GM23338 (cell line): ENCODE measurements at regions not wholly inside any gene's neighbourhood (a gene's known extent, or its start where the extent isn't known, plus 50 kb on each side); places are given as distances from the start of the nearest gene placed in this dataset.

ENCODE experiments used
- ATAC-seq: fragments of 200-7000 bp; cut with Tn5 transposase; 3 replicates; pipeline ENCODE4 v1.9.1; 2020
- DNase-seq: peaks from one replicate; pipeline ENCODE4 v3.0.0-alpha.2; 2015; ENCODE audit warnings: low spot score
- H2AFZ ChIP-seq: fragments of 200-600 bp; sonication (generic); 2 replicates; pipeline ENCODE4 v1.8.0; 2016; ENCODE audit warnings: antibody characterized with exemption, mild to moderate bottlenecking, moderate library complexity
- H3F3A ChIP-seq: fragments of 200-600 bp; sonication (generic); replicated peaks from 2 replicates; pipeline ENCODE4 v1.8.0; 2017; ENCODE audit warnings: antibody characterized with exemption, mixed run types, low read depth
- H3K27ac ChIP-seq: fragments of 200-600 bp; sonication (generic); 2 replicates; pipeline ENCODE4 v1.6.1; 2016; ENCODE audit warnings: low read depth
- H3K27me3 ChIP-seq: fragments of 200-600 bp; sonication (generic); 2 replicates; pipeline ENCODE4 v1.8.0; 2016; ENCODE audit warnings: mild to moderate bottlenecking, mixed run types, moderate library complexity; ENCODE audit not compliant: insufficient read depth
- H3K36me3 ChIP-seq: fragments of 200-600 bp; sonication (generic); 2 replicates; pipeline ENCODE4 v1.8.0; 2016; ENCODE audit warnings: mild to moderate bottlenecking; ENCODE audit not compliant: insufficient read depth
- H3K4me1 ChIP-seq: fragments of 200-600 bp; sonication (generic); 2 replicates; pipeline ENCODE4 v1.8.0; 2016; ENCODE audit warnings: mild to moderate bottlenecking, moderate library complexity; ENCODE audit not compliant: insufficient read depth
- H3K4me2 ChIP-seq: fragments of 200-600 bp; sonication (generic); 2 replicates; pipeline ENCODE4 v1.7.1; 2017; ENCODE audit warnings: mixed run types
- H3K4me3 ChIP-seq: fragments of 200-600 bp; sonication (generic); 2 replicates; pipeline ENCODE4 v1.6.1; 2016; ENCODE audit warnings: mixed run types
- H3K79me2 ChIP-seq: fragments of 200-600 bp; sonication (generic); replicated peaks from 2 replicates; pipeline ENCODE4 v1.8.0; 2017; ENCODE audit warnings: mild to moderate bottlenecking; ENCODE audit not compliant: insufficient read depth
- H3K9me2 ChIP-seq: fragments of 200-600 bp; sonication (generic); 2 replicates; pipeline ENCODE4 v1.8.0; 2017; ENCODE audit not compliant: insufficient read depth
- H4K20me1 ChIP-seq: fragments of 200-600 bp; sonication (generic); replicated peaks from 2 replicates; pipeline ENCODE4 v1.8.0; 2017; ENCODE audit warnings: mild to moderate bottlenecking; ENCODE audit not compliant: insufficient read depth
- H3K27ac Mint-ChIP-seq: 2 replicates; pipeline ENCODE4 v1.8.0; 2020; ENCODE audit warnings: inconsistent platforms, mild to moderate bottlenecking, moderate library complexity, mixed read lengths
- H3K27me3 Mint-ChIP-seq: 3 replicates; pipeline ENCODE4 v1.8.0; 2022; ENCODE audit warnings: low read depth, mild to moderate bottlenecking, moderate library complexity, mixed read lengths, inconsistent platforms; ENCODE audit not compliant: insufficient read depth, poor library complexity
- H3K36me3 Mint-ChIP-seq: 3 replicates; pipeline ENCODE4 v1.8.0; 2021; ENCODE audit warnings: low read depth, mild to moderate bottlenecking, inconsistent platforms, moderate library complexity, mixed read lengths
- H3K4me1 Mint-ChIP-seq: 3 replicates; pipeline ENCODE4 v1.8.0; 2020; ENCODE audit warnings: mild to moderate bottlenecking, inconsistent platforms, mixed read lengths
- H3K4me3 Mint-ChIP-seq: 3 replicates; pipeline ENCODE4 v1.8.0; 2021; ENCODE audit warnings: moderate library complexity, mild to moderate bottlenecking, inconsistent platforms, mixed read lengths
- H3K9me3 Mint-ChIP-seq: 3 replicates; pipeline ENCODE4 v1.8.0; 2020; ENCODE audit warnings: moderate library complexity, mild to moderate bottlenecking, inconsistent platforms, mixed read lengths
- EZH2 ChIP-seq: fragments of 200-600 bp; sonication (generic); IDR thresholded peaks from one replicate; pipeline ENCODE4 v1.8.0; 2017; ENCODE audit warnings: antibody characterized with exemption, mild to moderate bottlenecking, low read depth; ENCODE audit not compliant: unreplicated experiment
- EZH2phosphoT487 ChIP-seq: fragments of 200-600 bp; sonication (generic); IDR thresholded peaks from one replicate; pipeline ENCODE4 v1.8.1; 2018; ENCODE audit warnings: antibody characterized with exemption; ENCODE audit not compliant: unreplicated experiment
- JUNB ChIP-seq: IDR thresholded peaks from one replicate; pipeline ENCODE4 v1.6.1; 2016; ENCODE audit warnings: antibody characterized with exemption; ENCODE audit not compliant: unreplicated experiment
- POLR2AphosphoS5 ChIP-seq: IDR thresholded peaks from 2 replicates; pipeline ENCODE4 v1.6.1; 2016; ENCODE audit warnings: antibody characterized with exemption, low read depth
- STAT1 ChIP-seq: IDR thresholded peaks from one replicate; pipeline ENCODE4 v1.6.1; 2016; ENCODE audit warnings: antibody characterized with exemption; ENCODE audit not compliant: unreplicated experiment
- ZNF114 ChIP-seq: fragments of 250-450 bp; sonication (Bioruptor Pico); IDR thresholded peaks from 2 replicates; pipeline ENCODE4 v1.5.0; 2020; ENCODE audit warnings: mild to moderate bottlenecking, moderate library complexity
- ZNF331 ChIP-seq: fragments of 250-450 bp; sonication (Bioruptor Pico); IDR thresholded peaks from 2 replicates; pipeline ENCODE4 v1.5.0; 2020; ENCODE audit warnings: low read depth, mild to moderate bottlenecking, moderate library complexity
- TF ChIP-seq, protein P1 (sequence below): IDR thresholded peaks from 2 replicates; pipeline ENCODE4 v1.6.1; 2016; ENCODE audit warnings: antibody characterized with exemption
- TF ChIP-seq, protein P2 (sequence below): fragments of 250-450 bp; sonication (Bioruptor Pico); IDR thresholded peaks from 2 replicates; pipeline ENCODE4 v1.5.0; 2020; ENCODE audit warnings: mild to moderate bottlenecking, moderate library complexity
- TF ChIP-seq, protein P3 (sequence below), 2 experiments: fragments of 200-600 bp in 1 of 2; sonication (generic) in 1 of 2; conservative IDR thresholded peaks; 2 replicates each; pipeline versions ENCODE4 v1.5.1 to v1.6.1; 2016 to 2017; ENCODE audit warnings: antibody characterized with exemption in 2 of 2, low read depth in 2 of 2, mild to moderate bottlenecking in 2 of 2, moderate library complexity in 1 of 2

DNA sequence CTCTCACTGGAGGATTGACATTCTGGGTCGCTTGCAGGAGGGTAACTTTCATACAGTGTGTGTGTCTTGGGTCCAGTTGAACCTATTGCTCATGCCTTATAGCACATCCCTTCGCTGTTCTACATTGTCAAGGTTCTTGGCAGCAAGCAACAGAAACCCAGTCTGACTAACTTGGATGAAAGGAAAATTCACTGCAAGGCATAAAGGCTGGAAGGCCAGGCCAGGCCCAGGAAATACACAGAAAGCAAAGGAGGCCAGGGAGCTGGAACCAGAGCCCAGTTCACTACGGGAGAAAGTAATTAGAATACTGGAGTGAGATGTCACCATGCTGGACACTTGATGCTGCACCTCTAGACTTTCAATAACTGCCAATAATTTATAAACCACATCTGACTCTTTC is 353.8 kb upstream of the GATB start:
- H3K79me2 ChIP-seq: no peaks in the 10 kb centered on the region
- ATAC-seq (no peak), DNase-seq (no peak)
- no peaks in the 10 kb centered on the region for H3K27me3 ChIP-seq
- Mint-ChIP-seq H3K36me3 (no peaks in the 10 kb centered on the region), H3K27me3 (peaks cover 6% of the 10 kb centered on the region), H3K27ac (no peak overlapping the region), H3K9me3 (no peaks in the 10 kb centered on the region), H3K4me3 (no peak overlapping the region), H3K4me1 (peaks cover 4% of the 10 kb centered on the region)
- no peak overlapping the region for H2AFZ ChIP-seq
- H3K36me3 ChIP-seq: no peaks in the 10 kb centered on the region
- H3K4me2 ChIP-seq: no peak overlapping the region
- TF ChIP-seq, protein P1, sequence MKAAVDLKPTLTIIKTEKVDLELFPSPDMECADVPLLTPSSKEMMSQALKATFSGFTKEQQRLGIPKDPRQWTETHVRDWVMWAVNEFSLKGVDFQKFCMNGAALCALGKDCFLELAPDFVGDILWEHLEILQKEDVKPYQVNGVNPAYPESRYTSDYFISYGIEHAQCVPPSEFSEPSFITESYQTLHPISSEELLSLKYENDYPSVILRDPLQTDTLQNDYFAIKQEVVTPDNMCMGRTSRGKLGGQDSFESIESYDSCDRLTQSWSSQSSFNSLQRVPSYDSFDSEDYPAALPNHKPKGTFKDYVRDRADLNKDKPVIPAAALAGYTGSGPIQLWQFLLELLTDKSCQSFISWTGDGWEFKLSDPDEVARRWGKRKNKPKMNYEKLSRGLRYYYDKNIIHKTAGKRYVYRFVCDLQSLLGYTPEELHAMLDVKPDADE: no peak
- TF ChIP-seq STAT1: no peak
- TF ChIP-seq EZH2phosphoT487: no peak
- TF ChIP-seq ZNF331: no peak
- no peak for TF ChIP-seq ZNF114
- TF ChIP-seq, protein P2, sequence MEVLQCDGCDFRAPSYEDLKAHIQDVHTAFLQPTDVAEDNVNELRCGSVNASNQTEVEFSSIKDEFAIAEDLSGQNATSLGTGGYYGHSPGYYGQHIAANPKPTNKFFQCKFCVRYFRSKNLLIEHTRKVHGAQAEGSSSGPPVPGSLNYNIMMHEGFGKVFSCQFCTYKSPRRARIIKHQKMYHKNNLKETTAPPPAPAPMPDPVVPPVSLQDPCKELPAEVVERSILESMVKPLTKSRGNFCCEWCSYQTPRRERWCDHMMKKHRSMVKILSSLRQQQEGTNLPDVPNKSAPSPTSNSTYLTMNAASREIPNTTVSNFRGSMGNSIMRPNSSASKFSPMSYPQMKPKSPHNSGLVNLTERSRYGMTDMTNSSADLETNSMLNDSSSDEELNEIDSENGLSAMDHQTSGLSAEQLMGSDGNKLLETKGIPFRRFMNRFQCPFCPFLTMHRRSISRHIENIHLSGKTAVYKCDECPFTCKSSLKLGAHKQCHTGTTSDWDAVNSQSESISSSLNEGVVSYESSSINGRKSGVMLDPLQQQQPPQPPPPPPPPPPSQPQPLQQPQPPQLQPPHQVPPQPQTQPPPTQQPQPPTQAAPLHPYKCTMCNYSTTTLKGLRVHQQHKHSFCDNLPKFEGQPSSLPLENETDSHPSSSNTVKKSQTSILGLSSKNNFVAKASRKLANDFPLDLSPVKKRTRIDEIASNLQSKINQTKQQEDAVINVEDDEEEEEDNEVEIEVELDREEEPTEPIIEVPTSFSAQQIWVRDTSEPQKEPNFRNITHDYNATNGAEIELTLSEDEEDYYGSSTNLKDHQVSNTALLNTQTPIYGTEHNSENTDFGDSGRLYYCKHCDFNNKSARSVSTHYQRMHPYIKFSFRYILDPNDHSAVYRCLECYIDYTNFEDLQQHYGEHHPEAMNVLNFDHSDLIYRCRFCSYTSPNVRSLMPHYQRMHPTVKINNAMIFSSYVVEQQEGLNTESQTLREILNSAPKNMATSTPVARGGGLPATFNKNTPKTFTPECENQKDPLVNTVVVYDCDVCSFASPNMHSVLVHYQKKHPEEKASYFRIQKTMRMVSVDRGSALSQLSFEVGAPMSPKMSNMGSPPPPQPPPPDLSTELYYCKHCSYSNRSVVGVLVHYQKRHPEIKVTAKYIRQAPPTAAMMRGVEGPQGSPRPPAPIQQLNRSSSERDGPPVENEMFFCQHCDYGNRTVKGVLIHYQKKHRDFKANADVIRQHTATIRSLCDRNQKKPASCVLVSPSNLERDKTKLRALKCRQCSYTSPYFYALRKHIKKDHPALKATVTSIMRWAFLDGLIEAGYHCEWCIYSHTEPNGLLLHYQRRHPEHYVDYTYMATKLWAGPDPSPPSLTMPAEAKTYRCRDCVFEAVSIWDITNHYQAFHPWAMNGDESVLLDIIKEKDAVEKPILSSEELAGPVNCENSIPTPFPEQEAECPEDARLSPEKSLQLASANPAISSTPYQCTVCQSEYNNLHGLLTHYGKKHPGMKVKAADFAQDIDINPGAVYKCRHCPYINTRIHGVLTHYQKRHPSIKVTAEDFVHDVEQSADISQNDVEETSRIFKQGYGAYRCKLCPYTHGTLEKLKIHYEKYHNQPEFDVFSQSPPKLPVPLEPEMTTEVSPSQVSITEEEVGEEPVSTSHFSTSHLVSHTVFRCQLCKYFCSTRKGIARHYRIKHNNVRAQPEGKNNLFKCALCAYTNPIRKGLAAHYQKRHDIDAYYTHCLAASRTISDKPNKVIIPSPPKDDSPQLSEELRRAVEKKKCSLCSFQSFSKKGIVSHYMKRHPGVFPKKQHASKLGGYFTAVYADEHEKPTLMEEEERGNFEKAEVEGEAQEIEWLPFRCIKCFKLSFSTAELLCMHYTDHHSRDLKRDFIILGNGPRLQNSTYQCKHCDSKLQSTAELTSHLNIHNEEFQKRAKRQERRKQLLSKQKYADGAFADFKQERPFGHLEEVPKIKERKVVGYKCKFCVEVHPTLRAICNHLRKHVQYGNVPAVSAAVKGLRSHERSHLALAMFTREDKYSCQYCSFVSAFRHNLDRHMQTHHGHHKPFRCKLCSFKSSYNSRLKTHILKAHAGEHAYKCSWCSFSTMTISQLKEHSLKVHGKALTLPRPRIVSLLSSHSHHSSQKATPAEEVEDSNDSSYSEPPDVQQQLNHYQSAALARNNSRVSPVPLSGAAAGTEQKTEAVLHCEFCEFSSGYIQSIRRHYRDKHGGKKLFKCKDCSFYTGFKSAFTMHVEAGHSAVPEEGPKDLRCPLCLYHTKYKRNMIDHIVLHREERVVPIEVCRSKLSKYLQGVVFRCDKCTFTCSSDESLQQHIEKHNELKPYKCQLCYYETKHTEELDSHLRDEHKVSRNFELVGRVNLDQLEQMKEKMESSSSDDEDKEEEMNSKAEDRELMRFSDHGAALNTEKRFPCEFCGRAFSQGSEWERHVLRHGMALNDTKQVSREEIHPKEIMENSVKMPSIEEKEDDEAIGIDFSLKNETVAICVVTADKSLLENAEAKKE (CRISPR knock-in tag): no peak
- TF ChIP-seq, protein P3, sequence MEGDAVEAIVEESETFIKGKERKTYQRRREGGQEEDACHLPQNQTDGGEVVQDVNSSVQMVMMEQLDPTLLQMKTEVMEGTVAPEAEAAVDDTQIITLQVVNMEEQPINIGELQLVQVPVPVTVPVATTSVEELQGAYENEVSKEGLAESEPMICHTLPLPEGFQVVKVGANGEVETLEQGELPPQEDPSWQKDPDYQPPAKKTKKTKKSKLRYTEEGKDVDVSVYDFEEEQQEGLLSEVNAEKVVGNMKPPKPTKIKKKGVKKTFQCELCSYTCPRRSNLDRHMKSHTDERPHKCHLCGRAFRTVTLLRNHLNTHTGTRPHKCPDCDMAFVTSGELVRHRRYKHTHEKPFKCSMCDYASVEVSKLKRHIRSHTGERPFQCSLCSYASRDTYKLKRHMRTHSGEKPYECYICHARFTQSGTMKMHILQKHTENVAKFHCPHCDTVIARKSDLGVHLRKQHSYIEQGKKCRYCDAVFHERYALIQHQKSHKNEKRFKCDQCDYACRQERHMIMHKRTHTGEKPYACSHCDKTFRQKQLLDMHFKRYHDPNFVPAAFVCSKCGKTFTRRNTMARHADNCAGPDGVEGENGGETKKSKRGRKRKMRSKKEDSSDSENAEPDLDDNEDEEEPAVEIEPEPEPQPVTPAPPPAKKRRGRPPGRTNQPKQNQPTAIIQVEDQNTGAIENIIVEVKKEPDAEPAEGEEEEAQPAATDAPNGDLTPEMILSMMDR (conservative IDR thresholded peaks at IDR 0.05; ENCODE audit: low read depth in 2 of 2): no peak
- TF ChIP-seq POLR2AphosphoS5: no peak
- no peak for TF ChIP-seq EZH2
- TF ChIP-seq JUNB: no peak
- peaks cover 18% of the 10 kb centered on the region for H3K9me2 ChIP-seq
- H3K4me1 ChIP-seq: no peaks in the 10 kb centered on the region
- no peaks in the 10 kb centered on the region for H4K20me1 ChIP-seq
- H3K4me3 ChIP-seq: no peak overlapping the region
- H3F3A ChIP-seq: no peaks in the 10 kb centered on the region
- no peak overlapping the region for H3K27ac ChIP-seq
